ENCODE measurements at regions not wholly inside any gene's neighbourhood (a gene's known extent, or its start where the extent isn't known, plus 50 kb on each side); places are given as distances from the start of the nearest gene placed in this dataset.

DNA sequence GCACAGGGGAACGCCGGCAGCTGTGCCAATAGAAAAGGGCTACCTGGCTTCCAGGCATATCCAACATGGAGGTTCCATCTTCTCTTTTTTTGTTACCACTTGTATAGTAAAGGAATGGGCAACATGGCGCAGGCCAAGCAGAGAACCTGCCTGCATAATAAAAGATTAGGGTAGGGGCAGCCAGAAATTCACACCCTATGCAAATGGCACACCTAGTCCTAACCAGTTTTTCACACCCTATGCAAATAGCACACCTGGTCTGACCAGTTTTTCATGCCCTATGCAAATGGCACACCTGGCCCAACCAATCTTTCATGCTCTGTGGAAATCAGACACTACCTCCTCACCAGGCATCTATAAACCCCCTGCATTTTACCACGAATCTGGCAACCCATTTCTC, 369.5 kb downstream of the IPMK start:
- DNase-seq (peak in 4 of 5 donors; percentile 12 to 49 (median 32)), FAIRE-seq (no peak)
- TF ChIP-seq, protein P1, sequence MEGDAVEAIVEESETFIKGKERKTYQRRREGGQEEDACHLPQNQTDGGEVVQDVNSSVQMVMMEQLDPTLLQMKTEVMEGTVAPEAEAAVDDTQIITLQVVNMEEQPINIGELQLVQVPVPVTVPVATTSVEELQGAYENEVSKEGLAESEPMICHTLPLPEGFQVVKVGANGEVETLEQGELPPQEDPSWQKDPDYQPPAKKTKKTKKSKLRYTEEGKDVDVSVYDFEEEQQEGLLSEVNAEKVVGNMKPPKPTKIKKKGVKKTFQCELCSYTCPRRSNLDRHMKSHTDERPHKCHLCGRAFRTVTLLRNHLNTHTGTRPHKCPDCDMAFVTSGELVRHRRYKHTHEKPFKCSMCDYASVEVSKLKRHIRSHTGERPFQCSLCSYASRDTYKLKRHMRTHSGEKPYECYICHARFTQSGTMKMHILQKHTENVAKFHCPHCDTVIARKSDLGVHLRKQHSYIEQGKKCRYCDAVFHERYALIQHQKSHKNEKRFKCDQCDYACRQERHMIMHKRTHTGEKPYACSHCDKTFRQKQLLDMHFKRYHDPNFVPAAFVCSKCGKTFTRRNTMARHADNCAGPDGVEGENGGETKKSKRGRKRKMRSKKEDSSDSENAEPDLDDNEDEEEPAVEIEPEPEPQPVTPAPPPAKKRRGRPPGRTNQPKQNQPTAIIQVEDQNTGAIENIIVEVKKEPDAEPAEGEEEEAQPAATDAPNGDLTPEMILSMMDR (IDR thresholded peaks at IDR 0.05; ENCODE audit: borderline replicate concordance, extremely low read depth, insufficient read depth) = no peak
- no peaks in the 10 kb centered on the region for H3K4me1 ChIP-seq (ENCODE audit: control insufficient read depth in 2 of 3, insufficient read depth in 2 of 3, low read depth in 1 of 3, low read length in 3 of 3)
- H3K36me3 ChIP-seq (ENCODE audit: control insufficient read depth in 2 of 3, insufficient read depth in 3 of 3, low read length in 3 of 3) = no peaks in the 10 kb centered on the region
- no peak overlapping the region for H3K27ac ChIP-seq (ENCODE audit: low read depth in 2 of 2, low read length in 2 of 2)
- H3K4me3 ChIP-seq (ENCODE audit: low read length in 3 of 3) = no peak overlapping the region
- H3K9me3 ChIP-seq (ENCODE audit: control insufficient read depth in 2 of 3, insufficient read depth in 1 of 3, low read length in 3 of 3) = no peaks in the 10 kb centered on the region
- H3K9ac ChIP-seq (ENCODE audit: low read length in 3 of 3) = no peak overlapping the region
- intact Hi-C loops (cut with DNase I) = no loop called here
- H3K27me3 ChIP-seq (ENCODE audit: control insufficient read depth, insufficient read depth, low read length) = no peaks in the 10 kb centered on the region

DNA sequence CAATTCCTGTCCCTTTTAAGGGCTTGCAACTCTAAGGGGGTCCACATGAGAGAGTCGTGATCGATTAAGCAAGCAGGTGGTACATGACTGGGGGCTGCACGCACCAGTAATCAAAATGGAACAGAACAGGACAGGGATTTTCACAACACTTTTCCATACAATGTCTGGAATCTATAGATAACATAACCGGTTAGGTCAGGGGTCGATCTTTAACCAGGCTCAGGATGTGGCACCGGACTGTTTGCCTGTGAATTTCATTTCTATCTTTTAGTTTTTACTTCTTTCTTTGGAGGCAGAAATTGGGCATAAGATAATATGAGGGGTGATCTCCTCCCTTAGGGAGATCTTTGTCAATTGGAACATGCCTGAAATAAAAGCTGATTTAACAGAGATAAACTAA, 370.1 kb downstream of the IPMK start:
- Histone ChIP-seq H3K36me3 (ENCODE audit: control insufficient read depth in 2 of 3, insufficient read depth in 3 of 3, low read length in 3 of 3) (no peaks in the 10 kb centered on the region), H3K4me1 (ENCODE audit: control insufficient read depth in 2 of 3, insufficient read depth in 2 of 3, low read depth in 1 of 3, low read length in 3 of 3) (no peaks in the 10 kb centered on the region), H3K9me3 (ENCODE audit: control insufficient read depth in 2 of 3, insufficient read depth in 1 of 3, low read length in 3 of 3) (no peaks in the 10 kb centered on the region), H3K27ac (ENCODE audit: low read depth in 2 of 2, low read length in 2 of 2) (no peak overlapping the region), H3K4me3 (ENCODE audit: low read length in 3 of 3) (no peak overlapping the region), H3K9ac (ENCODE audit: low read length in 3 of 3) (no peak overlapping the region), H3K27me3 (ENCODE audit: control insufficient read depth, insufficient read depth, low read length) (no peaks in the 10 kb centered on the region)
- DNase-seq (no peak), FAIRE-seq (no peak)
- intact Hi-C loops (cut with DNase I) = no loop called here
- TF ChIP-seq, protein P1 (IDR thresholded peaks at IDR 0.05; ENCODE audit: borderline replicate concordance, extremely low read depth, insufficient read depth) = no peak

DNA sequence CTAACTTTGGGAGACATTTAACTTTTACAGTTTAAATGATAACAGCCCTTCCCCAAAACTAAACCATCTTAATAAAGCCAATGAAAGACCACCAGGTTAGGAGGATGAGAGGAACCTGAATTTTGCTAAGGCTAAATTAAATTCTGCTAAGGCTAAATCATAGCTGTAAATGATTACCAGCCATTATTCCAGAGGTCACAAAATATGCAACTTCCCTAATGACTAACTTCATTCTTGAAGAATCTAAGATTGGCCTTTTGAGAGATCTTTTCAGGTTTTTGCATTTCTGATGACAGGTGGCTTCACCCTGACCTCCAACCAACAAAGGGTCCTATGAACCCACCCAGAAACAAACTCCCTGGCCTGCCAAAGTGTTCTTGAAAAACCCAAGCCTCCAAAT, 373.3 kb downstream of the IPMK start:
- Histone ChIP-seq H3K36me3 (ENCODE audit: control insufficient read depth in 2 of 3, insufficient read depth in 3 of 3, low read length in 3 of 3) (no peaks in the 10 kb centered on the region), H3K9me3 (ENCODE audit: control insufficient read depth in 2 of 3, insufficient read depth in 1 of 3, low read length in 3 of 3) (no peaks in the 10 kb centered on the region), H3K9ac (ENCODE audit: low read length in 3 of 3) (no peak overlapping the region), H3K27ac (ENCODE audit: low read depth in 2 of 2, low read length in 2 of 2) (no peak overlapping the region), H3K27me3 (ENCODE audit: control insufficient read depth, insufficient read depth, low read length) (no peaks in the 10 kb centered on the region), H3K4me1 (ENCODE audit: control insufficient read depth in 2 of 3, insufficient read depth in 2 of 3, low read depth in 1 of 3, low read length in 3 of 3) (no peaks in the 10 kb centered on the region), H3K4me3 (ENCODE audit: low read length in 3 of 3) (no peak overlapping the region)
- intact Hi-C loops (cut with DNase I) = no loop called here
- TF ChIP-seq, protein P1 (IDR thresholded peaks at IDR 0.05; ENCODE audit: borderline replicate concordance, extremely low read depth, insufficient read depth) = no peak
- FAIRE-seq (no peak), DNase-seq (no peak)

Measured in kidney (tissue), 13 donors.